Astrocyte (in vitro differentiated cells and primary cell): ENCODE measurements at regions not wholly inside any gene's neighbourhood (a gene's known extent, or its start where the extent isn't known, plus 50 kb on each side); places are given as distances from the start of the nearest gene placed in this dataset.

Experiments used
- DNase-seq: peaks from one replicate; pipeline ENCODE4 v3.0.0-alpha.2; 2010; ENCODE audit warnings: low read depth
- FAIRE-seq: peaks from 2 replicates; lab custom pipeline; 2011; peaks lifted over from hg19 to GRCh38; lab: Jason Lieb, UNC
- H2AFZ ChIP-seq: 2 replicates; pipeline ENCODE4 v1.6.0; 2012; ENCODE audit warnings: low read depth, low read length, inconsistent platforms
- H3K27ac ChIP-seq: 2 replicates; pipeline ENCODE4 v1.5.1; 2011; ENCODE audit warnings: low read depth, low read length, inconsistent platforms
- H3K27me3 ChIP-seq: 2 replicates; pipeline ENCODE4 v1.6.0; 2011; ENCODE audit warnings: low read length, inconsistent platforms; ENCODE audit not compliant: insufficient read depth
- H3K36me3 ChIP-seq: 2 replicates; pipeline ENCODE4 v1.5.1; 2011; ENCODE audit warnings: low read length, inconsistent platforms; ENCODE audit not compliant: insufficient read depth
- H3K4me1 ChIP-seq: 2 replicates; pipeline ENCODE4 v1.5.1; 2011; ENCODE audit warnings: low read length, inconsistent platforms; ENCODE audit not compliant: insufficient read depth
- H3K4me2 ChIP-seq: 2 replicates; pipeline ENCODE4 v1.6.0; 2012; ENCODE audit warnings: low read length, inconsistent platforms
- H3K4me3 ChIP-seq: 2 replicates; pipeline ENCODE4 v1.5.1; 2011; ENCODE audit warnings: low read depth, mild to moderate bottlenecking, low read length, inconsistent platforms; ENCODE audit not compliant: insufficient read depth
- H3K79me2 ChIP-seq: 2 replicates; pipeline ENCODE4 v1.6.0; 2012; ENCODE audit warnings: mild to moderate bottlenecking, low read length, inconsistent platforms; ENCODE audit not compliant: insufficient read depth
- H3K9ac ChIP-seq: 2 replicates; pipeline ENCODE4 v1.6.0; 2012; ENCODE audit warnings: mild to moderate bottlenecking, low read length, inconsistent platforms
- H3K9me3 ChIP-seq: 2 replicates; pipeline ENCODE4 v1.5.1; 2012; ENCODE audit warnings: low read depth, mild to moderate bottlenecking, low read length, inconsistent platforms; ENCODE audit not compliant: insufficient read depth
- H4K20me1 ChIP-seq: 2 replicates; pipeline ENCODE4 v1.6.0; 2012; ENCODE audit warnings: low read length, inconsistent platforms; ENCODE audit not compliant: insufficient read depth
- H3K27ac Mint-ChIP-seq: one replicate; pipeline ENCODE4 v1.8.0; 2021; ENCODE audit warnings: mild to moderate bottlenecking, mixed read lengths; ENCODE audit not compliant: unreplicated experiment
- H3K27me3 Mint-ChIP-seq: one replicate; pipeline ENCODE4 v1.8.0; 2021; ENCODE audit warnings: low read depth, mixed read lengths; ENCODE audit not compliant: unreplicated experiment
- H3K36me3 Mint-ChIP-seq: one replicate; pipeline ENCODE4 v1.8.0; 2021; ENCODE audit warnings: low read depth, mixed read lengths; ENCODE audit not compliant: unreplicated experiment
- H3K4me1 Mint-ChIP-seq: one replicate; pipeline ENCODE4 v1.8.0; 2021; ENCODE audit warnings: low read depth, mixed read lengths; ENCODE audit not compliant: unreplicated experiment
- H3K4me3 Mint-ChIP-seq: one replicate; pipeline ENCODE4 v1.8.0; 2021; ENCODE audit warnings: mild to moderate bottlenecking, moderate library complexity, mixed read lengths; ENCODE audit not compliant: unreplicated experiment
- H3K9me3 Mint-ChIP-seq: one replicate; pipeline ENCODE4 v1.8.0; 2021; ENCODE audit warnings: mild to moderate bottlenecking, mixed read lengths; ENCODE audit not compliant: unreplicated experiment
- CTCF ChIP-seq: IDR thresholded peaks from 2 replicates; pipeline ENCODE4 v1.5.1; 2011; ENCODE audit warnings: low read depth, mild to moderate bottlenecking, inconsistent platforms, low read length, moderate library complexity; ENCODE audit not compliant: insufficient read depth
- EZH2 ChIP-seq: IDR thresholded peaks from 2 replicates; pipeline ENCODE4 v1.6.1; 2012; ENCODE audit warnings: mild to moderate bottlenecking, low read length, inconsistent platforms; ENCODE audit not compliant: insufficient read depth

GRCh38 chr2:105655244-105655643, 89.5 kb upstream of the NCK2 start:
- Histone ChIP-seq H3K27ac (no peak overlapping the region), H3K9ac (no peak overlapping the region), H3K4me2 (no peak overlapping the region), H2AFZ (no peak overlapping the region), H3K4me3 (no peak overlapping the region), H3K4me1 (no peaks in the 10 kb centered on the region), H3K79me2 (no peaks in the 10 kb centered on the region), H3K27me3 (no peaks in the 10 kb centered on the region), H3K9me3 (no peaks in the 10 kb centered on the region), H4K20me1 (no peaks in the 10 kb centered on the region), H3K36me3 (no peaks in the 10 kb centered on the region)
- FAIRE-seq (no peak), DNase-seq (no peak)
- TF ChIP-seq CTCF (no peak), EZH2 (no peak)
- H3K4me1 Mint-ChIP-seq = no peaks in the 10 kb centered on the region
- no peak overlapping the region for H3K27ac Mint-ChIP-seq
- no peak overlapping the region for H3K4me3 Mint-ChIP-seq
- H3K36me3 Mint-ChIP-seq = no peaks in the 10 kb centered on the region
- H3K27me3 Mint-ChIP-seq = no peaks in the 10 kb centered on the region
- H3K9me3 Mint-ChIP-seq = no peaks in the 10 kb centered on the region

- no peaks in the 10 kb centered on the region for H3K4me1 Mint-ChIP-seq
- H3K9me3 ChIP-seq = no peaks in the 10 kb centered on the region
- no peak overlapping the region for H3K4me3 Mint-ChIP-seq
- no peak for FAIRE-seq
- H3K9ac ChIP-seq = no peak overlapping the region
- no peak overlapping the region for H3K27ac ChIP-seq
- no peak overlapping the region for H2AFZ ChIP-seq
- no peaks in the 10 kb centered on the region for H3K4me1 ChIP-seq
- no peak overlapping the region for H3K4me2 ChIP-seq
- no peak overlapping the region for H3K27ac Mint-ChIP-seq
- H4K20me1 ChIP-seq = no peaks in the 10 kb centered on the region
- no peaks in the 10 kb centered on the region for H3K9me3 Mint-ChIP-seq
- no peaks in the 10 kb centered on the region for H3K36me3 Mint-ChIP-seq
- no peaks in the 10 kb centered on the region for H3K79me2 ChIP-seq
- no peak overlapping the region for H3K4me3 ChIP-seq
- H3K36me3 ChIP-seq = no peaks in the 10 kb centered on the region
- no peaks in the 10 kb centered on the region for H3K27me3 ChIP-seq
- TF ChIP-seq CTCF (no peak), EZH2 (no peak)
- no peaks in the 10 kb centered on the region for H3K27me3 Mint-ChIP-seq
- DNase-seq = no peak
Measured at GRCh38 chr2:105654474-105655004, 90.2 kb upstream of the NCK2 start.

GRCh38 chr2:105653302-105653701, 91.4 kb upstream of the NCK2 start:
- FAIRE-seq = no peak
- Mint-ChIP-seq H3K27ac (no peak overlapping the region), H3K4me3 (no peak overlapping the region), H3K27me3 (peaks cover 5% of the 10 kb centered on the region), H3K4me1 (no peaks in the 10 kb centered on the region), H3K36me3 (no peaks in the 10 kb centered on the region), H3K9me3 (peaks cover 1% of the 10 kb centered on the region)
- Histone ChIP-seq H3K27me3 (no peaks in the 10 kb centered on the region), H3K9ac (no peak overlapping the region), H3K36me3 (no peaks in the 10 kb centered on the region), H3K4me3 (no peak overlapping the region), H2AFZ (no peak overlapping the region), H3K4me1 (no peaks in the 10 kb centered on the region), H3K79me2 (no peaks in the 10 kb centered on the region), H4K20me1 (no peaks in the 10 kb centered on the region), H3K27ac (no peak overlapping the region), H3K9me3 (no peaks in the 10 kb centered on the region), H3K4me2 (no peak overlapping the region)
- DNase-seq = no peak
- no peak for TF ChIP-seq EZH2
- no peak for TF ChIP-seq CTCF
